ENCODE measurements at regions not wholly inside any gene's neighbourhood (a gene's known extent, or its start where the extent isn't known, plus 50 kb on each side); places are given as distances from the start of the nearest gene placed in this dataset.

DNA sequence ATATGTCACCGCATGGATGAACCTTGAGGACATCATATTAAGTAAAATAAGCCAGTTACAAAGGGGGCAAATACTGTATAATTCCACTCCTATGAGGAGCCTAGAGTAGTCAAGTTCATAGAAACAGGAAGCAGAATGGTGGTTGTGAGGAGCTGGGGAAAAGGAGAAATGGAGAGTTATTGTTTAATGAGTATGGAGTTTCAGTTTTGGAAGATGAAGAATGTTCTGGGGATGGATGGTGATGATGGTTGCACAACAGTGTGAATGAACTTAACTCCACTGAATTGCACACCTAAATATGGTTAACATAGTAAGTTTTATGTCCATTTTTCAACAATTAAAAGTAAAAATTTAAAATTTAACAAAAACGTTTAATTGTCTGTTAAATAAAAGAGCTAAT lies 220.9 kb upstream of the JUN start:
- TF ChIP-seq, protein P1, sequence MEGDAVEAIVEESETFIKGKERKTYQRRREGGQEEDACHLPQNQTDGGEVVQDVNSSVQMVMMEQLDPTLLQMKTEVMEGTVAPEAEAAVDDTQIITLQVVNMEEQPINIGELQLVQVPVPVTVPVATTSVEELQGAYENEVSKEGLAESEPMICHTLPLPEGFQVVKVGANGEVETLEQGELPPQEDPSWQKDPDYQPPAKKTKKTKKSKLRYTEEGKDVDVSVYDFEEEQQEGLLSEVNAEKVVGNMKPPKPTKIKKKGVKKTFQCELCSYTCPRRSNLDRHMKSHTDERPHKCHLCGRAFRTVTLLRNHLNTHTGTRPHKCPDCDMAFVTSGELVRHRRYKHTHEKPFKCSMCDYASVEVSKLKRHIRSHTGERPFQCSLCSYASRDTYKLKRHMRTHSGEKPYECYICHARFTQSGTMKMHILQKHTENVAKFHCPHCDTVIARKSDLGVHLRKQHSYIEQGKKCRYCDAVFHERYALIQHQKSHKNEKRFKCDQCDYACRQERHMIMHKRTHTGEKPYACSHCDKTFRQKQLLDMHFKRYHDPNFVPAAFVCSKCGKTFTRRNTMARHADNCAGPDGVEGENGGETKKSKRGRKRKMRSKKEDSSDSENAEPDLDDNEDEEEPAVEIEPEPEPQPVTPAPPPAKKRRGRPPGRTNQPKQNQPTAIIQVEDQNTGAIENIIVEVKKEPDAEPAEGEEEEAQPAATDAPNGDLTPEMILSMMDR (IDR thresholded peaks at IDR 0.05): no peak
- Histone ChIP-seq H3K27ac (no peak overlapping the region), H3K4me1 (peaks cover 0 to 9% of the 10 kb centered on the region in 2 donors), H3K4me3 (no peak overlapping the region), H3K27me3 (no peaks in the 10 kb centered on the region), H3K36me3 (no peaks in the 10 kb centered on the region), H3K9me3 (no peaks in the 10 kb centered on the region)
- no peak for DNase-seq (ENCODE audit: low spot score in 2 of 2)
- intact Hi-C loops (cut with DNase I): no loop called here

DNA sequence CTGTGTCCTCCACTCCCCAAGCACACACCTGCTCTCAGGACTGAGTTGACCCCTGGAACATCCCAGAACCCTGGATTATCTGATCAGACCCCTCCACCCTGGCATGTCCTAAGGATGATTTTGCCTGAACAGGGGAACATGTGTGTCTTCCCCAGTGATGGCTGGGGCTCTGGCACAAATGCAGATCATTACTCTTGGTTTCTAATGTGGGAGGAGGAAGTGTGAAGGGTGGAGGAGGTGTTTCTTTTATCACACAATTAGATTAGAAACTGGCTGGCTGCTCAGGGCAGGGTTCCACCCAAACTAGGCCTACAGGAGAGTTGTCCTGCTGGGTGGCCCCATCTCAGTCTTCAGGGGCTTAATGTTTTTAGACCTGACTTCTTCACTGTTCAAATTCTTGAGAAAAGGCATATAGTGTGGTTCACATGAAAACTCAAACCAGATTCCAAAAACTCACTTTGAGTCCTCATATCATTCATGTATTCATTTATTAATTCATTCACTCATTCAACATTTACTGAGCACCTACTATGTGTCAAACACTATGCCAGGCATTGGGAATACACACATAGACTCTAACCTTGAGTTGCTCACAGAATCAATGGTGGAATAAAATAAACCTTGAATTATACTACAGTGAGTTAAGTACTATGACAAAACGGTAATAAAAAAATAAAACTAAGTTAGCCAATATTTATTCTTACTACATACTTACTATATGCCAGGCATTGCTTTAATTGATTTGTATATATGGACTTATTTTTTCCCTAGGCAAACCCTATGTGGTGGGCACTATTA lies 221.8 kb upstream of the JUN start:
- H3K4me1 ChIP-seq: peaks cover 0 to 9% of the 10 kb centered on the region in 2 donors
- no peak for DNase-seq (ENCODE audit: low spot score in 2 of 2)
- H3K27me3 ChIP-seq: no peaks in the 10 kb centered on the region
- TF ChIP-seq, protein P1 (IDR thresholded peaks at IDR 0.05): no peak
- no peaks in the 10 kb centered on the region for H3K9me3 ChIP-seq
- no peaks in the 10 kb centered on the region for H3K36me3 ChIP-seq
- H3K4me3 ChIP-seq: no peak overlapping the region
- no peak overlapping the region for H3K27ac ChIP-seq
- intact Hi-C loops (cut with DNase I): no loop called here

DNA sequence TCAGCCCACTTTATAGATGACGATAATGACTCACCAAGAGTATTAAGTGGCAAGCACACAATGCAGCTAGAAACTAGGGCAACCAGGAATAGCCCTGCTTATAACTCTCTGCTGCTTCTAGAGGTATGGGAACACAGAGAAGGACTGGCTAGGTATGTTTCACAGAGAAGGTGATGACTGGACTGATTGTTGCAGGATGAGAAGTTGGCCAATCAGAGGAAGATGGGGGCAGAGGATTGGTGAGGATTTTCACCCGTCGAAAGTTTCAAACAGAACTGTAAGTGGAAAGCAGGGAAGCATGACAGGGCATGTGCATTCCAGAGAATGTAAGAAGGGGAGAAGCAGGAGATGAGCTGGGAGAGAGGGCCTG lies 222.4 kb upstream of the JUN start:
- Histone ChIP-seq H3K27me3 (no peaks in the 10 kb centered on the region), H3K27ac (no peak overlapping the region), H3K4me1 (peaks cover 0 to 9% of the 10 kb centered on the region in 2 donors), H3K9me3 (no peaks in the 10 kb centered on the region), H3K4me3 (no peak overlapping the region), H3K36me3 (no peaks in the 10 kb centered on the region)
- TF ChIP-seq, protein P1 (IDR thresholded peaks at IDR 0.05): no peak
- no peak for DNase-seq (ENCODE audit: low spot score in 2 of 2)
- intact Hi-C loops (cut with DNase I): no loop called here

DNA sequence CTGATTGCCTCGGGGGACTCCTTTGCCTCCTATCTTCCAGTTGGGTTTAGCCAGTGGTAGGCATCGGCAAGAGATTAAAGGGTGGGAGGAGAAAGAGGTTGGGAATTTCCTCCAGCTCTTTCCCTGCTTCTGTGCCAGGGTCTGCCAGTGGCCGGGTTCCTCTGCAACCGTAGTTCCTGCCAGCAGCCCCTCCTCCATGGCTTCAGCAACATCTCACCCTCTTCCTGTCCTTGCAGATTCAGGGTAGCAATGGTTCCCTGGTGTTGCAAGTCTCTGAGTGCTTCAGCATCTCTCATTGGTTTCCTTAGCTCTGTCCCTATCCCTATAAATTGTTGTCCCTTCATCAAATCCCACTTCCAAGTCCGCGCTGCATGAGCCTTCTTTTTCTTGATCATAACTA lies 223.1 kb upstream of the JUN start:
- Histone ChIP-seq H3K9me3 (no peaks in the 10 kb centered on the region), H3K4me3 (no peak overlapping the region), H3K27me3 (no peaks in the 10 kb centered on the region), H3K27ac (no peak overlapping the region), H3K4me1 (peaks cover 0 to 9% of the 10 kb centered on the region in 2 donors), H3K36me3 (no peaks in the 10 kb centered on the region)
- DNase-seq (ENCODE audit: low spot score in 2 of 2): no peak
- intact Hi-C loops (cut with DNase I): no loop called here
- TF ChIP-seq, protein P1 (IDR thresholded peaks at IDR 0.05): no peak

DNA sequence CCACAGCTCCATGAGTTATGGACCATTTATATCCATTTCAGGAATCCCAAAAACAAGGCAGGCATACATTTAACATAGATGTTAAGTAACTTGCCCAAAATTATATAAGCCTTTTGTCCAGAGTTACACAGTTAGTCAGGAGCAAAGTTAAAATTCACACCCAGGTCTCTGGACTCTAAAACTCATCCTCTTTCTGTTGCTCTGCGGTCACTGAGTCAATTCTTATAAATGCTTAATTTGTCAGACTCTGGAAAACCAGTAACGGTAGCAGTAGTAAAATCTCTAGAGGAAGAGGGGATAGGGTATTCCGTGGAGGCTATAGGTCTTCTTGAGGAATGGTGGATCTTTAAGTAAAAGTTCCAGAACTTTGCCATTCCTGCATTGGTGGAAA lies 223.6 kb upstream of the JUN start:
- peaks cover 0 to 9% of the 10 kb centered on the region in 2 donors for H3K4me1 ChIP-seq
- no peaks in the 10 kb centered on the region for H3K27me3 ChIP-seq
- no peak overlapping the region for H3K4me3 ChIP-seq
- H3K27ac ChIP-seq: peak overlapping the region in 1 of 2 donors; percentile 69
- no peaks in the 10 kb centered on the region for H3K36me3 ChIP-seq
- no peak for DNase-seq (ENCODE audit: low spot score in 2 of 2)
- H3K9me3 ChIP-seq: no peaks in the 10 kb centered on the region
- intact Hi-C loops (cut with DNase I): no loop called here
- TF ChIP-seq, protein P1 (IDR thresholded peaks at IDR 0.05): no peak

Measured in ascending aorta (tissue), 2 donors.